Colonic mucosa (tissue), 4 donors: ENCODE measurements at regions not wholly inside any gene's neighbourhood (a gene's known extent, or its start where the extent isn't known, plus 50 kb on each side); places are given as distances from the start of the nearest gene placed in this dataset.

Experiments
- DNase-seq: peaks from one replicate; pipeline ENCODE4 v3.0.0-alpha.2; 2020
- H3K27ac ChIP-seq: fragments of 200-600 bp; one replicate; pipeline ENCODE4 v1.8.0; 2021
- H3K27me3 ChIP-seq: fragments of 200-600 bp; one replicate; pipeline ENCODE4 v1.8.0; 2021
- H3K36me3 ChIP-seq: fragments of 200-600 bp; one replicate; pipeline ENCODE4 v1.8.0; 2021
- H3K4me1 ChIP-seq: fragments of 200-600 bp; one replicate; pipeline ENCODE4 v1.8.0; 2021; ENCODE audit warnings: mild to moderate bottlenecking
- H3K4me3 ChIP-seq: fragments of 200-600 bp; one replicate; pipeline ENCODE4 v1.8.0; 2021
- H3K9ac ChIP-seq, 2 donors: one replicate each; pipeline ENCODE4 v1.7.0; 2013; ENCODE audit warnings: control low read depth in 2 of 2, low read depth in 2 of 2, low read length in 2 of 2
- H3K9me3 ChIP-seq: fragments of 200-600 bp; one replicate; pipeline ENCODE4 v1.8.0; 2021
- CTCF ChIP-seq: fragments of 200-600 bp; IDR thresholded peaks from one replicate; pipeline ENCODE4 v1.8.0; 2022; ENCODE audit warnings: antibody characterized with exemption, mild to moderate bottlenecking
- intact Hi-C: fragments of 100-400 bp; cut with DNase I; formaldehyde crosslinking; loops from one replicate; pipeline ENCODE4 v1.14.1; 2022
- donor health status: healthy.
- donor health status: DM: no; HTN: no; CAD: no.
- donor health status: DM: no; HTN: no; CAD: no.

- Histone ChIP-seq H3K36me3 (no peaks in the 10 kb centered on the region), H3K4me3 (no peak overlapping the region), H3K4me1 (no peaks in the 10 kb centered on the region), H3K9me3 (no peaks in the 10 kb centered on the region), H3K9ac (no peak overlapping the region), H3K27ac (no peak overlapping the region), H3K27me3 (no peaks in the 10 kb centered on the region)
- no peak for DNase-seq
- TF ChIP-seq CTCF: no peak
- intact Hi-C loops: no loop called here
Measured at GRCh38 chr17:33433581-33433980, 140.5 kb upstream of the ASIC2 start.

DNA sequence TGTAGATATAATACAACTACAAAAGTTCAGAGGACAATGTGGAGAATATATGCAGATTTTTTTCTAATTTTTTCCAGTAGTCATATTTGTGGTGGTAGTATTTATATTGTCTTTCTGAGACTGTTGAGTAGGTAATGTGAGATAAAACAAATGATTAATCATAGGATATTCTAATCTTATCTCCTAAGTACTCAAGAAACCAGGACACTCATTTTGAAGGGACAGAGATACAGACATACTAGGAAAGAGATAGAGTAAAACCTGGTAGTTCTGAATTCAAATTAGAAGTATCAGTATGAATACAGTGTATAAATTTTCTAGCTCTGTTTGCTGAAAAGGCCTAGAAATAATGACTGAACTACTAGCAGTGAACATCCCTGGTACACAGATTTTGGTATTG, 141.7 kb upstream of the ASIC2 start:
- TF ChIP-seq CTCF: no peak
- Histone ChIP-seq H3K36me3 (no peaks in the 10 kb centered on the region), H3K27me3 (no peaks in the 10 kb centered on the region), H3K9me3 (no peaks in the 10 kb centered on the region), H3K4me3 (no peak overlapping the region), H3K27ac (no peak overlapping the region), H3K4me1 (no peaks in the 10 kb centered on the region), H3K9ac (no peak overlapping the region)
- intact Hi-C loops: no loop called here
- DNase-seq: no peak

DNA sequence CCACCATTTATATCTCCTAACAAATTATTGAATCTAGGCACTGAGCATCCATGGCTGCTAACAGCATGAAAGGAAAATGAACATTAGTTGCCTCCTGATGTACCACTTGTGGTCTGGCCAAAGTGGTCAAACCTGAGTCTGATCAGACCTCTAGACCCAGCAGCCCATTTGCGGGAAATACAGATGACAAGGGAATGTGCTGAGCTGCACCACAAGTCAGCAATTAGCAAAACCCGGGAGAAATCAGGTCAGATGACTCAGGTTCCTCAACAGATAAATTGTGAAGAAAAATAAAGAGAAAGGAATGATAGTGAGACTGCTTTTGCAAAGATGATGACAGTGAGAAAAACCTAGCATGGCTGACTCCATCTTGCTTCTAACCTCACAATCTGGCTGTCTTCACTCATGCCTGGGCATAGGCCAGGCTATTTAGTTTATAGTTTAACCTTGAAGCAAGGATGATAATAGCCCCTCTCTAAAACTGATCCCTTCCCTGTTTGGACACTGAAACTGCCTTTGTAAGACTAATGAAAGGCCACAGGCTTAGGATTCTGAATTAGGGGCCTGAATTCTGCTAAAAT, 142.7 kb upstream of the ASIC2 start:
- Histone ChIP-seq H3K27me3 (no peaks in the 10 kb centered on the region), H3K9ac (no peak overlapping the region), H3K36me3 (no peaks in the 10 kb centered on the region), H3K9me3 (no peaks in the 10 kb centered on the region), H3K4me3 (no peak overlapping the region), H3K27ac (no peak overlapping the region), H3K4me1 (no peaks in the 10 kb centered on the region)
- no peak for DNase-seq
- no peak for TF ChIP-seq CTCF
- intact Hi-C loops: no loop called here

- TF ChIP-seq CTCF: no peak
- no peaks in the 10 kb centered on the region for H3K27me3 ChIP-seq
- no peak overlapping the region for H3K4me3 ChIP-seq
- H3K9me3 ChIP-seq: no peaks in the 10 kb centered on the region
- H3K36me3 ChIP-seq: no peaks in the 10 kb centered on the region
- H3K4me1 ChIP-seq: no peaks in the 10 kb centered on the region
- intact Hi-C loops: no loop called here
- DNase-seq: no peak
- H3K27ac ChIP-seq: no peak overlapping the region
- H3K9ac ChIP-seq: no peak overlapping the region
Measured at GRCh38 chr17:33436321-33436720, 143.2 kb upstream of the ASIC2 start.

DNA sequence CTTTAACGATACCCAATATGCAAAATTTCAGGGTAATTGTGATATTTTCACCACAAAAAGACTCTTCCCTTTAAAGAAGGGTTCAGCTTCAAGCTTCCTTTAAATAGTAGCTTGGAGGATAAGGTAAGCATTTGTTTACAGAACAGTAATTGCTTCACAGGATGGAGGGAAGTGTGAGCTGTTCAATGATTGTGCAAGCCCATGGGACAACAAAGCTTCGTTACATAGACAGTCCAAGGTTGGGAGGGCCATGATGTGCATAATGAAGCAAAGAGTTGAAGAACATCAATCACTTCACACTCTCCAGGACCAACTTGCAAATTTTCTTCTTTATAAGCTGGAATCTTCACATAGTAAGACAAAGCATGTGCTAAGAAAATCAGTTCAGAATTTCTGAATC, 145.0 kb upstream of the ASIC2 start:
- no peaks in the 10 kb centered on the region for H3K36me3 ChIP-seq
- H3K4me3 ChIP-seq: no peak overlapping the region
- H3K4me1 ChIP-seq: no peaks in the 10 kb centered on the region
- no peak overlapping the region for H3K9ac ChIP-seq
- TF ChIP-seq CTCF: no peak
- no peak for DNase-seq
- intact Hi-C loops: no loop called here
- H3K9me3 ChIP-seq: no peaks in the 10 kb centered on the region
- no peaks in the 10 kb centered on the region for H3K27me3 ChIP-seq
- no peak overlapping the region for H3K27ac ChIP-seq
